ENCODE measurements at regions not wholly inside any gene's neighbourhood (a gene's known extent, or its start where the extent isn't known, plus 50 kb on each side); places are given as distances from the start of the nearest gene placed in this dataset.
A peak's percentile ranks its signal among the peaks of the same experiment; 100 is the strongest.
"Not testable (repeated sequence)": the region's sequence is repeated elsewhere in the genome, so short reads cannot be mapped to it uniquely, and the experiment has no call there.

DNA sequence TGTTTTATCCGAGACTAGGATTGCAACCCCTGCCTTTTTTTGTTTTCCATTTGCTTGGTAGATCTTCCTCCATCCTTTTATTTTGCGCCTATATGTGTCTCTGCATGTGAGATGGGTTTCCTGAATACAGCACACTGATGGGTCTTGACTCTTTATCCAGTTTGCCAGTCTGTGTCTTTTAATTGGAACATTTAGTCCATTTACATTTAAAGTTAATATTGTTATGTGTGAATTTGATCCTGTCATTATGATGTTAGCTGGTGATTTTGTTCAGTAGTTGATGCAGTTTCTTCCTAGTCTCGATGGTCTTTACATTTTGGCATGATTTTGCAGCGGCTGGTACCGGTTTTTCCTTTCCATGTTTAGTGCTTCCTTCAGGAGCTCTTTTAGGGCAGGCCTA lies 216.2 kb downstream of the FZD1 start:
- H3K9me1 ChIP-seq (ENCODE audit: control insufficient read depth, insufficient read depth, low read length); in situ Hi-C loops (cut with MboI); H3K27ac ChIP-seq (ENCODE audit: extremely low read depth, low read depth, low read length); H2AFZ ChIP-seq (ENCODE audit: low read depth, low read length); POLR2A ChIA-PET; ATAC-seq; CTCF ChIA-PET (ENCODE audit: low intra/inter-chr PET ratio); FAIRE-seq; H3K4me2 ChIP-seq (ENCODE audit: insufficient read depth, low read length); intact Hi-C loops (cut with micrococcal nuclease); H3K4me1 ChIP-seq (replicated peaks in 1 of 2; ENCODE audit: control insufficient read depth in 2 of 2, insufficient read depth in 2 of 2, low read length in 2 of 2); H3K9me3 ChIP-seq (replicated peaks; ENCODE audit: control insufficient read depth, insufficient read depth, low read depth, low read length); H3K79me2 ChIP-seq (ENCODE audit: control insufficient read depth, insufficient read depth, low read length); H3K27me3 ChIP-seq (ENCODE audit: control insufficient read depth in 2 of 2, insufficient read depth in 2 of 2, low read length in 2 of 2); BruUV-seq (replicated peaks); DNase-seq (ENCODE audit: extremely low read depth in 1 of 4, low spot score in 3 of 4); H3K9ac ChIP-seq (ENCODE audit: insufficient read depth in 1 of 2, low read depth in 2 of 2, low read length in 2 of 2); H3K4me3 ChIP-seq; H4K20me1 ChIP-seq (replicated peaks; ENCODE audit: control insufficient read depth, insufficient read depth, low read length); H3K36me3 ChIP-seq (ENCODE audit: control insufficient read depth, insufficient read depth, low read length): not testable (repeated sequence)
- WGBS (ENCODE audit: insufficient coverage, low coverage, missing lambda C conversion rate) = 5% methylated on average over 4 of the region's 5 CpGs
- TF ChIP-seq ZNF507 (tag; conservative IDR thresholded peaks at IDR 0.05) (peak; percentile 89), ZNF354B (CRISPR knock-in tag; IDR thresholded peaks at IDR 0.05) (peak; percentile 71)

DNA sequence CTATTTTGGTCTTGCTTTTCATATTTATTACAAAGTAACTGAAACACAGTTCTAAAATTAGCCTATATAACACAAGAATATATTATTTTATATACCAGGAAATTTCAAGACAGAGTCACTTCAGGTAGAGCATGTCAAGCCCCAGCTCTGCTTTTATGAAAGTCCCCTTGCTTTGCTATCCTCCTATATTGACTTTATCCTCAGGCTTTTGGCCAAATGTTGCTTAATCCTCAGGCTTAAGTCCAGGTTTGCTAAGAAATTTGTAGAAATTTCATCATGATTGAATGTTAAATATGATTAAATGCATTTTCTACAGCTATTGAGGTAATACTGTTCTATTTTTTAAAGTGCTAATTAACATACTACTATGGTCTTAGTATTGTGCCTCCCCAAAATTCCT lies 227.6 kb downstream of the FZD1 start:
- no peaks in the 10 kb centered on the region for H3K79me2 ChIP-seq (ENCODE audit: control insufficient read depth, insufficient read depth, low read length)
- intact Hi-C loops (cut with micrococcal nuclease) = no loop called here
- FAIRE-seq = no peak
- TF ChIP-seq, protein P1, sequence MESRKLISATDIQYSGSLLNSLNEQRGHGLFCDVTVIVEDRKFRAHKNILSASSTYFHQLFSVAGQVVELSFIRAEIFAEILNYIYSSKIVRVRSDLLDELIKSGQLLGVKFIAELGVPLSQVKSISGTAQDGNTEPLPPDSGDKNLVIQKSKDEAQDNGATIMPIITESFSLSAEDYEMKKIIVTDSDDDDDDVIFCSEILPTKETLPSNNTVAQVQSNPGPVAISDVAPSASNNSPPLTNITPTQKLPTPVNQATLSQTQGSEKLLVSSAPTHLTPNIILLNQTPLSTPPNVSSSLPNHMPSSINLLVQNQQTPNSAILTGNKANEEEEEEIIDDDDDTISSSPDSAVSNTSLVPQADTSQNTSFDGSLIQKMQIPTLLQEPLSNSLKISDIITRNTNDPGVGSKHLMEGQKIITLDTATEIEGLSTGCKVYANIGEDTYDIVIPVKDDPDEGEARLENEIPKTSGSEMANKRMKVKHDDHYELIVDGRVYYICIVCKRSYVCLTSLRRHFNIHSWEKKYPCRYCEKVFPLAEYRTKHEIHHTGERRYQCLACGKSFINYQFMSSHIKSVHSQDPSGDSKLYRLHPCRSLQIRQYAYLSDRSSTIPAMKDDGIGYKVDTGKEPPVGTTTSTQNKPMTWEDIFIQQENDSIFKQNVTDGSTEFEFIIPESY (CRISPR knock-in tag; IDR thresholded peaks at IDR 0.05) = no peak
- no peak for TF ChIP-seq HDAC8 (tag; IDR thresholded peaks at IDR 0.05)
- TF ChIP-seq MAFK (IDR thresholded peaks at IDR 0.05; ENCODE audit: low read length) = no peak
- TF ChIP-seq ZNF143 (CRISPR knock-in tag; IDR thresholded peaks at IDR 0.05) = no peak
- TF ChIP-seq NCOA4 (IDR thresholded peaks at IDR 0.05; ENCODE audit: partially characterized antibody) = no peak
- TF ChIP-seq MXI1 (IDR thresholded peaks at IDR 0.05; ENCODE audit: low read depth, low read length) = no peak
- no peak for TF ChIP-seq PTRF (tag; IDR thresholded peaks at IDR 0.05)
- TF ChIP-seq HMG20B (CRISPR knock-in tag; IDR thresholded peaks at IDR 0.05) = no peak
- TF ChIP-seq CBFA2T3 (IDR thresholded peaks at IDR 0.05) = no peak
- TF ChIP-seq NFIC (IDR thresholded peaks at IDR 0.05) = no peak
- TF ChIP-seq, protein P2, sequence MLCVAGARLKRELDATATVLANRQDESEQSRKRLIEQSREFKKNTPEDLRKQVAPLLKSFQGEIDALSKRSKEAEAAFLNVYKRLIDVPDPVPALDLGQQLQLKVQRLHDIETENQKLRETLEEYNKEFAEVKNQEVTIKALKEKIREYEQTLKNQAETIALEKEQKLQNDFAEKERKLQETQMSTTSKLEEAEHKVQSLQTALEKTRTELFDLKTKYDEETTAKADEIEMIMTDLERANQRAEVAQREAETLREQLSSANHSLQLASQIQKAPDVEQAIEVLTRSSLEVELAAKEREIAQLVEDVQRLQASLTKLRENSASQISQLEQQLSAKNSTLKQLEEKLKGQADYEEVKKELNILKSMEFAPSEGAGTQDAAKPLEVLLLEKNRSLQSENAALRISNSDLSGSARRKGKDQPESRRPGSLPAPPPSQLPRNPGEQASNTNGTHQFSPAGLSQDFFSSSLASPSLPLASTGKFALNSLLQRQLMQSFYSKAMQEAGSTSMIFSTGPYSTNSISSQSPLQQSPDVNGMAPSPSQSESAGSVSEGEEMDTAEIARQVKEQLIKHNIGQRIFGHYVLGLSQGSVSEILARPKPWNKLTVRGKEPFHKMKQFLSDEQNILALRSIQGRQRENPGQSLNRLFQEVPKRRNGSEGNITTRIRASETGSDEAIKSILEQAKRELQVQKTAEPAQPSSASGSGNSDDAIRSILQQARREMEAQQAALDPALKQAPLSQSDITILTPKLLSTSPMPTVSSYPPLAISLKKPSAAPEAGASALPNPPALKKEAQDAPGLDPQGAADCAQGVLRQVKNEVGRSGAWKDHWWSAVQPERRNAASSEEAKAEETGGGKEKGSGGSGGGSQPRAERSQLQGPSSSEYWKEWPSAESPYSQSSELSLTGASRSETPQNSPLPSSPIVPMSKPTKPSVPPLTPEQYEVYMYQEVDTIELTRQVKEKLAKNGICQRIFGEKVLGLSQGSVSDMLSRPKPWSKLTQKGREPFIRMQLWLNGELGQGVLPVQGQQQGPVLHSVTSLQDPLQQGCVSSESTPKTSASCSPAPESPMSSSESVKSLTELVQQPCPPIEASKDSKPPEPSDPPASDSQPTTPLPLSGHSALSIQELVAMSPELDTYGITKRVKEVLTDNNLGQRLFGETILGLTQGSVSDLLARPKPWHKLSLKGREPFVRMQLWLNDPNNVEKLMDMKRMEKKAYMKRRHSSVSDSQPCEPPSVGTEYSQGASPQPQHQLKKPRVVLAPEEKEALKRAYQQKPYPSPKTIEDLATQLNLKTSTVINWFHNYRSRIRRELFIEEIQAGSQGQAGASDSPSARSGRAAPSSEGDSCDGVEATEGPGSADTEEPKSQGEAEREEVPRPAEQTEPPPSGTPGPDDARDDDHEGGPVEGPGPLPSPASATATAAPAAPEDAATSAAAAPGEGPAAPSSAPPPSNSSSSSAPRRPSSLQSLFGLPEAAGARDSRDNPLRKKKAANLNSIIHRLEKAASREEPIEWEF (CRISPR knock-in tag; IDR thresholded peaks at IDR 0.05) = no peak

More for the DNA sequence above, 227.6 kb downstream of the FZD1 start:
- H3K9ac ChIP-seq (ENCODE audit: insufficient read depth in 1 of 2, low read depth in 2 of 2, low read length in 2 of 2) = no peak overlapping the region
- in situ Hi-C loops (cut with MboI) = no loop called here
- no peaks in the 10 kb centered on the region for H3K9me1 ChIP-seq (ENCODE audit: control insufficient read depth, insufficient read depth, low read length)
- no peak overlapping the region for H2AFZ ChIP-seq (ENCODE audit: low read depth, low read length)
- no peaks in the 10 kb centered on the region for H3K9me3 ChIP-seq (replicated peaks; ENCODE audit: control insufficient read depth, insufficient read depth, low read depth, low read length)
- H3K27ac ChIP-seq (ENCODE audit: extremely low read depth, low read depth, low read length) = no peak overlapping the region
- H3K4me3 ChIP-seq = no peak overlapping the region
- no peaks in the 10 kb centered on the region for H3K4me1 ChIP-seq (replicated peaks in 1 of 2; ENCODE audit: control insufficient read depth in 2 of 2, insufficient read depth in 2 of 2, low read length in 2 of 2)
- no peak for ATAC-seq
- H3K4me2 ChIP-seq (ENCODE audit: insufficient read depth, low read length) = no peak overlapping the region
- H3K27me3 ChIP-seq (ENCODE audit: control insufficient read depth in 2 of 2, insufficient read depth in 2 of 2, low read length in 2 of 2) = no peaks in the 10 kb centered on the region
- CTCF ChIA-PET (ENCODE audit: low intra/inter-chr PET ratio) = no interaction called here
- POLR2A ChIA-PET = no interaction called here
- H4K20me1 ChIP-seq (replicated peaks; ENCODE audit: control insufficient read depth, insufficient read depth, low read length) = no peaks in the 10 kb centered on the region
- no peaks in the 10 kb centered on the region for H3K36me3 ChIP-seq (ENCODE audit: control insufficient read depth, insufficient read depth, low read length)
- no peak for DNase-seq (ENCODE audit: extremely low read depth in 1 of 4, low spot score in 3 of 4)
- BruUV-seq (replicated peaks) = no TSS peak
